B cell (primary cell): ENCODE measurements at regions not wholly inside any gene's neighbourhood (a gene's known extent, or its start where the extent isn't known, plus 50 kb on each side); places are given as distances from the start of the nearest gene placed in this dataset.

Experiments used
- ATAC-seq: fragments of 200-7000 bp; cut with Tn5 transposase; one replicate; pipeline ENCODE4 v1.10.0; 2021; ENCODE audit warnings: low read depth, mild to moderate bottlenecking, moderate number of reproducible peaks, moderate library complexity
- CTCF ChIA-PET: fragments of 350-600 bp; sonication (Branson Sonifier 250); formaldehyde crosslinking; loops from one replicate; lab custom pipeline; 2021; ENCODE audit warnings: antibody characterized with exemption, inconsistent platforms; lab: Charles Lee
- POLR2A ChIA-PET: fragments of 350-600 bp; sonication (Branson Sonifier 250); formaldehyde crosslinking; loops from one replicate; lab custom pipeline; 2021; ENCODE audit warnings: antibody characterized with exemption; lab: Charles Lee
- DNase-seq: peaks from one replicate; pipeline ENCODE4 v3.0.0; 2013
- H2AFZ ChIP-seq: 2 replicates; pipeline ENCODE4 v1.6.1; 2012; ENCODE audit warnings: mild to moderate bottlenecking, low read depth, low read length; ENCODE audit not compliant: insufficient read depth, poor library complexity, severe bottlenecking
- H3K27ac ChIP-seq, 2 donors: 1 replicate in 1 of 2; 2 replicates in 1 of 2; pipeline ENCODE4 v1.5.1; 2012 to 2013; ENCODE audit warnings: low read length in 2 of 2, mild to moderate bottlenecking in 2 of 2, moderate library complexity in 1 of 2
- H3K27me3 ChIP-seq, 4 experiments: fragments of 200-600 bp in 1 of 4; sonication (generic) in 1 of 4; replicated peaks in 1 of 4; 1 replicate in 2 of 4; 2 replicates in 2 of 4; pipeline versions ENCODE4 v1.6.1 to v1.7.0; 2013 to 2016; ENCODE audit warnings: low read length in 3 of 4, mild to moderate bottlenecking in 2 of 4, mixed read lengths in 1 of 4, moderate library complexity in 1 of 4; ENCODE audit not compliant: insufficient read depth in 4 of 4, control insufficient read depth in 3 of 4; ENCODE audit errors: control extremely low read depth in 1 of 4
- H3K36me3 ChIP-seq, 2 experiments: replicated peaks in 1 of 2; 1 replicate in 1 of 2; 2 replicates in 1 of 2; pipeline versions ENCODE4 v1.6.1 to v1.7.1; 2013; ENCODE audit warnings: low read length in 1 of 2; ENCODE audit not compliant: insufficient read depth in 2 of 2, control insufficient read depth in 1 of 2; ENCODE audit errors: control extremely low read depth in 1 of 2, extremely low read depth in 1 of 2
- H3K4me1 ChIP-seq, 2 donors: fragments of 200-600 bp in 1 of 2; sonication (generic) in 1 of 2; 1 replicate in 1 of 2; 2 replicates in 1 of 2; pipeline versions ENCODE4 v1.5.1 to v1.6.1; 2013 to 2017; ENCODE audit warnings: low read length in 2 of 2; ENCODE audit not compliant: control insufficient read depth in 2 of 2, insufficient read depth in 2 of 2
- H3K4me2 ChIP-seq: replicated peaks from 2 replicates; pipeline ENCODE3; 2012; ENCODE audit warnings: mild to moderate bottlenecking, low read depth, low read length; ENCODE audit not compliant: poor library complexity, severe bottlenecking
- H3K4me3 ChIP-seq, 5 experiments: fragments of 200-600 bp in 1 of 5; sonication (generic) in 1 of 5; 1 replicate in 3 of 5; 2 replicates in 2 of 5; pipeline versions ENCODE4 v1.5.1 to v1.7.0; 2011 to 2016; ENCODE audit warnings: low read length in 4 of 5, mild to moderate bottlenecking in 4 of 5, low read depth in 2 of 5, control low read depth in 1 of 5, moderate library complexity in 1 of 5; ENCODE audit not compliant: insufficient read depth in 1 of 5; ENCODE audit errors: control extremely low read depth in 1 of 5, extremely low read depth in 1 of 5
- H3K79me2 ChIP-seq: fragments of 200-600 bp; sonication (generic); one replicate; pipeline ENCODE4 v1.6.0; 2016; ENCODE audit warnings: low read length; ENCODE audit not compliant: control insufficient read depth, insufficient read depth
- H3K9ac ChIP-seq: fragments of 200-600 bp; sonication (generic); 2 replicates; pipeline ENCODE4 v1.6.1; 2017; ENCODE audit warnings: mild to moderate bottlenecking, low read length, moderate library complexity
- H3K9me3 ChIP-seq, 3 donors: one replicate each; pipeline versions ENCODE4 v1.6.1 to v1.7.1; 2013; ENCODE audit warnings: low read length in 2 of 3; ENCODE audit not compliant: control insufficient read depth in 2 of 3, insufficient read depth in 1 of 3; ENCODE audit errors: control extremely low read depth in 1 of 3
- H4K20me1 ChIP-seq: 2 replicates; pipeline ENCODE4 v1.6.0; 2012; ENCODE audit warnings: mild to moderate bottlenecking, low read length; ENCODE audit not compliant: insufficient read depth, control insufficient read depth, poor library complexity, severe bottlenecking
- H3K27ac Mint-ChIP-seq: one replicate; pipeline ENCODE4 v1.8.0; 2021; ENCODE audit warnings: mixed read lengths
- H3K27me3 Mint-ChIP-seq: one replicate; pipeline ENCODE4 v1.8.0; 2021; ENCODE audit warnings: mixed read lengths
- H3K4me1 Mint-ChIP-seq: one replicate; pipeline ENCODE4 v1.8.0; 2021; ENCODE audit warnings: mixed read lengths
- H3K4me3 Mint-ChIP-seq: one replicate; pipeline ENCODE4 v1.8.0; 2021; ENCODE audit warnings: mixed read lengths
- H3K9me3 Mint-ChIP-seq: one replicate; pipeline ENCODE4 v1.8.0; 2022; ENCODE audit warnings: mixed read lengths; ENCODE audit not compliant: insufficient read depth
- EZH2 ChIP-seq: IDR thresholded peaks from 2 replicates; pipeline ENCODE4 v1.6.1; 2012; ENCODE audit warnings: borderline replicate concordance, low read depth, mild to moderate bottlenecking, moderate library complexity, low read length; ENCODE audit not compliant: insufficient read depth, poor library complexity, severe bottlenecking
- WGBS: methylation state at CpG from one replicate; pipeline ENCODE4 v1.1.5; 2013; ENCODE audit warnings: missing lambda C conversion rate; ENCODE audit not compliant: insufficient coverage; 5-methylcytosine and 5-hydroxymethylcytosine counted together
- intact Hi-C: fragments of 100-400 bp; cut with micrococcal nuclease; formaldehyde crosslinking; loops from one replicate; pipeline ENCODE4 v1.10.0; 2022
- TF ChIP-seq, protein P1 (sequence below): fragments of 200-600 bp; IDR thresholded peaks from one replicate; pipeline ENCODE4 v1.8.0; 2022; ENCODE audit warnings: antibody characterized with exemption, mild to moderate bottlenecking

DNA sequence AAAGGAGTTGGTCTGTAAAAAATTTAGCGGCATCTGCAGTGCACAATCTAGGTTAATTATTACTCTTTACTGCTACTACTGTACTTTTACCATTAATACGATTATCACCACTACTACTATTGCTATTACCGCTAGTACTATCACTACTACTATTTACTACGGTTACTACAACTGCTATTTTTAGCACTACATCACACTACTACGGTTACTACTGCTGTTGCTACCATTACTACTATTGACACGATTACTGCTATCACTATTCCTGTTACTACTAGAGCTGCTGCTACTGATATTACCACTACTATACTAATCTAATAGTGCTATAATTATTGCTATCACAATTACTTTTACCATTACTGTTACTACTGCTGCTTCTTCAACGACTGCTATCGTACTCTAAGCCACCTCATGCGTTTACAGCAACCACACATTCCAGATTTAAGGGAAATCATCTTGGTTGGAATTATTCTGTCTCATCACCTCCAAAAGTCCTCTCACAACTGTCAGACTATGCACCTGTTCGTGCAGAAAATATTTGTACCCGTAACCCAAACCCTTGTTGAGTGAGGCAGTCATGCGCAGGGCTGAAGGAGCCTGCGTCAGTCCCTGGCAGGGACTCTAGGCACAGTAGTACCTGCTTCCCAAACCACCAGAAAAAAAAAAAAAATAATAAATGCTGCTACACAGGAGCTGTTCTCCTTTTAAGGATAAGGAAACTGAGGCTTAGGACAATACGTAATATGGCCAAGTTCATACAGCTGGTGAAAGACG, 59.5 kb downstream of the MAF start:
- DNase-seq: no peak
- TF ChIP-seq, protein P1, sequence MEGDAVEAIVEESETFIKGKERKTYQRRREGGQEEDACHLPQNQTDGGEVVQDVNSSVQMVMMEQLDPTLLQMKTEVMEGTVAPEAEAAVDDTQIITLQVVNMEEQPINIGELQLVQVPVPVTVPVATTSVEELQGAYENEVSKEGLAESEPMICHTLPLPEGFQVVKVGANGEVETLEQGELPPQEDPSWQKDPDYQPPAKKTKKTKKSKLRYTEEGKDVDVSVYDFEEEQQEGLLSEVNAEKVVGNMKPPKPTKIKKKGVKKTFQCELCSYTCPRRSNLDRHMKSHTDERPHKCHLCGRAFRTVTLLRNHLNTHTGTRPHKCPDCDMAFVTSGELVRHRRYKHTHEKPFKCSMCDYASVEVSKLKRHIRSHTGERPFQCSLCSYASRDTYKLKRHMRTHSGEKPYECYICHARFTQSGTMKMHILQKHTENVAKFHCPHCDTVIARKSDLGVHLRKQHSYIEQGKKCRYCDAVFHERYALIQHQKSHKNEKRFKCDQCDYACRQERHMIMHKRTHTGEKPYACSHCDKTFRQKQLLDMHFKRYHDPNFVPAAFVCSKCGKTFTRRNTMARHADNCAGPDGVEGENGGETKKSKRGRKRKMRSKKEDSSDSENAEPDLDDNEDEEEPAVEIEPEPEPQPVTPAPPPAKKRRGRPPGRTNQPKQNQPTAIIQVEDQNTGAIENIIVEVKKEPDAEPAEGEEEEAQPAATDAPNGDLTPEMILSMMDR: no peak
- TF ChIP-seq EZH2: no peak
- POLR2A ChIA-PET: no interaction called here
- no peaks in the 10 kb centered on the region for H3K36me3 ChIP-seq
- 98% methylated on average over 11 of the region's 15 CpGs for WGBS
- H3K9ac ChIP-seq: no peak overlapping the region
- H3K4me2 ChIP-seq: no peak overlapping the region
- H3K27me3 ChIP-seq: no peaks in the 10 kb centered on the region
- Mint-ChIP-seq H3K4me1 (no peaks in the 10 kb centered on the region), H3K9me3 (no peaks in the 10 kb centered on the region), H3K27me3 (no peaks in the 10 kb centered on the region), H3K4me3 (no peak overlapping the region), H3K27ac (no peak overlapping the region)
- CTCF ChIA-PET: no interaction called here
- H3K27ac ChIP-seq: no peak overlapping the region
- no peaks in the 10 kb centered on the region for H3K4me1 ChIP-seq
- peaks cover 0 to 3% (median 0%) of the 10 kb centered on the region in 3 donors for H3K9me3 ChIP-seq
- H3K4me3 ChIP-seq: no peak overlapping the region
- no peak overlapping the region for H2AFZ ChIP-seq
- no peaks in the 10 kb centered on the region for H4K20me1 ChIP-seq
- no peak for ATAC-seq
- intact Hi-C loops: no loop called here
- H3K79me2 ChIP-seq: no peaks in the 10 kb centered on the region

DNA sequence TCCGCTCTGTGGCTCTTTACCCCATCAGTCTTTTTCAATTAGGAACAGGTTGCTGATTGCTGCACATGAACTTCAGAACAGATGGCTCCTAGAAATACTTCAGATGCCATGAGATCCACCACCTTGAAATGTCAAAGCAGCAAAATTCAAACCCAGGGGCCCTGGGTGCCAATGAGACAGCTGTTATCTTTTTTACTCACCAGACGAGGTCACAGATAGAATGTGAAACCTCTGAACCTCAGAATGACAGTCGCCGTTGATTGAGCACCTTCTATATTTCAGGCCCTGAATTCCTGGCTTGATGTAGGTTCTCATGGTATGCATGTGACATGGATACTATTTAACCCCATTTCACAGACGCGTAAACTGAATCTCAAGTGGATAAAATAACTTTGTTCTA, 63.0 kb downstream of the MAF start:
- intact Hi-C loops: no loop called here
- Histone ChIP-seq H3K9me3 (peaks cover 0 to 3% (median 0%) of the 10 kb centered on the region in 3 donors), H3K36me3 (no peaks in the 10 kb centered on the region), H4K20me1 (no peaks in the 10 kb centered on the region), H3K4me2 (no peak overlapping the region), H3K9ac (no peak overlapping the region), H3K4me1 (no peaks in the 10 kb centered on the region), H3K27ac (no peak overlapping the region), H2AFZ (no peak overlapping the region), H3K27me3 (no peaks in the 10 kb centered on the region), H3K4me3 (no peak overlapping the region), H3K79me2 (no peaks in the 10 kb centered on the region)
- ATAC-seq (no peak), DNase-seq (no peak)
- ChIA-PET POLR2A (no interaction called here), CTCF (no interaction called here)
- H3K4me3 Mint-ChIP-seq: no peak overlapping the region
- no peaks in the 10 kb centered on the region for H3K9me3 Mint-ChIP-seq
- TF ChIP-seq, protein P1: no peak
- no peak for TF ChIP-seq EZH2
- peaks cover 5% of the 10 kb centered on the region for H3K27me3 Mint-ChIP-seq
- WGBS: 72% methylated on average over 2 of the region's 6 CpGs
- H3K4me1 Mint-ChIP-seq: no peaks in the 10 kb centered on the region
- no peak overlapping the region for H3K27ac Mint-ChIP-seq
